T1000 (cell line): ENCODE measurements at regions not wholly inside any gene's neighbourhood (a gene's known extent, or its start where the extent isn't known, plus 50 kb on each side); places are given as distances from the start of the nearest gene placed in this dataset.

Source experiments
- DNase-seq: peaks from one replicate; lab custom pipeline; 2025; ENCODE audit warnings: mixed read lengths; lab: John Stamatoyannopoulos, UW

DNA sequence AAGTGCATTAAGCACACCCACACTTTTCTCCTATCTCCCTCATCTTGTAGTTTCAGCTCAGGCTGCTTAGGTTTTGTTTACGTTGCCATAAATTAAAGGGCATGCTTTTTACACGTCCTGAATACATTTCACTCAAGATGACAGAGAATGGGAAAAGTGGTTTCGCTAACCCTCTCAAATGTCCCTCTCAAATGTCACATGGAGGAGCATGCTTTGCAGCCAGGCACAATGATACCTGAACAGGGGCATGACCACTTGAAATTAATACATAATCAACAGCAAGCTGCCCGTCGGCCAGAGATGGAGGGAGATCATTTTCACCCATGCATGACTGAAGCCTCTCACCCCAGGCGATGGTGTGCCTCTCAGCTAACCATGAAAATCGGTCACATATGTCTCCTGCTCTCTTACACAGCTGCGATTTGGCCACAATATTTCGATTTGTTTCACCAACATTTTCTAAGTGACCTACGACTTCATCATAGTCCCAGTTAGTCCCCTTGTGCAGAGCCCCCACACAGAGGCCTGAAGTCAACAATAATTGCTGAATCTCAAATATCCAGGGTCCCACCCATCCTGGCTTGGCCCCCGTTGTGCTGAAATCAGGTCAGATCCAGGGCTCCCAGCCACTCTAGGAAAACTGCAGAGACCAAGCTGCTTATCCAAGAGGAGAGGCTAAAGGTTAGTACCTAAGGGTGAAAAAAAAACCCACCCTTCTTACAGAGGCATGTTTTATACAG, 373.9 kb upstream of the NFE2L3 start:
- no peak for DNase-seq

DNA sequence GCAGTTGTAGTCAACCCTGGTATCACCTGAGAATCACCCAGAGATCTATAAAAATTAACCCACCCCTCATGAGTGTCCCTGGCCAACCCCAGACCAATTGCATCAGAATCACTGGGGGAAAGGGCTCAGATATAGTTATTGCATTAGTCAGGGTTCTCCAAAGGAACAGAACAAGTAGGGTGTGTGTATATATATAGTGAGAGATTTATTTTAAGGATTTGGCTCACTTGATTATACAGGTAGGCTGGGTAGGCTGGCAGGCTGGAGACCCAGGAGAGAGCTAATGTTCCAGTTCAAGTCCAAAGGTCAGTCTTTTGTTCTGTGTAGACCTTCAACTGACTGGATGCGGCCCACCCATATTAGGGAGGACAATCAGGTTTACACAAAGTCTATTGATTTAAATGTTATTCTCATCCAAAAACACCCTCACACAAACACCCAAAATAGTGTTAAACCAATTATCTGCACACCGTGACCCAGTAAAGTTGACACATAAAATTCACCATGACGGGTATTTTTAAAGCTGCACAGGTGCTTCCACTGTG, 372.9 kb upstream of the NFE2L3 start:
- DNase-seq: no peak

DNA sequence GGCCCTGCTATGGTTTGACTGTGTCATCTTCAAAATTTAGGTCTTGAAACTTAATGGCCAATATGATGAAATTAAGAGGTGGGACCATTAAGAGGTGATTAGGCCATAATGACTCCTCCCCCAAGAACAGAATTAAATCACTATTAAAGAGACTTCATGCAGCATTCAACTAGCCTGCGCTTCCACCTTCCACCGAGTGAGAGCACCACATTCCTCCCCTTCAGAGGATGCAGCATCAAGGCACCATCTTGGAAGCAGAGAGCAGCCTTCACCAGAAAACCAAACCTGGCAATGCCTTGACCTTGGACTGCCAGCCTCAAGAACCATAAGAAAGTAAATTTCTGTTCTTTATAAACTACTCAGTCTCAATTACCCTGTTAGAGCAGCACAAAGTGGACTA, 371.1 kb upstream of the NFE2L3 start:
- DNase-seq: no peak

DNA sequence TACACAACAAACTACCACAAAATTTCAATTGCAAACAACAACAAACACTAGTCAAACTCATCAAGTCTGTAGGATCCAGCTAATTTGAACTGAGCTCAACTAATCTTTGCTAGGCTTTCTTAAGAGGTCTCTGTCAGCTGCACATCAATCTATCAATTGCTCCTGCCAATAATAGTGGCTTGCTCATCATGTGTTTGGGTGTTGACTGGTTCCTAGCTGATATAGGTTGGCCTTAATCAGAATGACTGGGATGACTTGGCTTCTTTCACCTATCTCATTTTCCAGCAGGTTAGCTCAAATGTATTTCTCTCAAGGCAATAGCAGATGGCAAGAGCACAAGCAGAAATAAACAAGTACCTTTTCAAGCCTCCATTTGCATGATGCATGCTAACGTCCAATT, 370.3 kb upstream of the NFE2L3 start:
- no peak for DNase-seq

DNA sequence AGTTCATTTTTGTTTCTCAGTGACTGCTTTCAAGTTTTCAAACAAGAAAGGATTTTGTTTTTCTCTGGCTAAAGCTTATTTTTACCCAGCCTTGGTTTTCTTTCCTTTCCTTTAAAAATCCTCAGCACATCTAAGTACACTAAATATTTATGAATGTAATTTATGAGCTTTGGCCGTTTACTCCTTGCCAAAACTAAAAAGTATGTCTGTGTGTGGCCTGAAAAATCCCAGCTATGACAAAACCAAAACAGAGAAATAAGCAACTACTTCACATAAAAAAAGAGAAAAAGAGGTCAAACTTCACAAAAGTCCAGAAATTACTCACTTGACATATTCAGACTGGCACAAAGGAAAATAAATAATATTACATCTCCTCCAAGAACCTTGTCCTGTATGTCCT, 365.1 kb upstream of the NFE2L3 start:
- no peak for DNase-seq

DNA sequence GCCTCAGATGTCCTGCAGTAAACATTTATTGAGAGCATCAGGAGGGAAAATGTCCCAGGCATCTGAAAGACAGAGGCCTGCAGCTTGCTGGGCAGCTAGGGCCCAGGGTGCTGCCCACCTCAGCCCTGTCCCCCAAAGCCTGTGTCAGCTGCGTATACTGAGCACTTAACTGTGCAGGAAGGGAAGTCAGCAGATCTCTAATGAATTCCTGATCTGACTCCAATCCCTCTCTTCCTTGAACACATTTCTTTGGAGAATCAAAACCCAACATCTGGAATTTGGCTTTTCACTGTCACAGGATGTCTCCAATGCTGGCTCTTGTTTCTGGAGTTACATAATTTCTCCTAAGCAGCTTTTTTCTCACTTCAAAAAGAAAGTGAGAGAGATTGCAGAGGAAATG, 364.7 kb upstream of the NFE2L3 start:
- DNase-seq: no peak

DNA sequence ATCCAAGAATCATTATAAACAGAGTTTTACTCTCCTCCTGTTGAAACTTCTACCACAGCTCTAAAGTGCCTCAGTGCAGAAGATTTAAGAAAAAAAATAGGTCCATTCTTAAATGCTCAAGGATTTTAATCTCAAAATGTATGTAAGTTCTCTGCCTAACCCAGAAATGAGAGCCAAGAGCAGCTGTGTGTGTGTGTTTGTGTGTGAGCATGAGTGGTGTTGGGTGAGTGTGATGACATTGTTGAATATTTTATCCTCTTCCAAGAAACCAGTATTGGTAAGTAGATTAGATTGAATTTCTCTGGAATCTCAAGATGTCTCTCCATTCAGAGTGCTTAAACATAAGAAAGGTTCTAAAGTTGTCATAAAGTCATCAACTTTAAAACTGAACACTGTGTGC, 363.6 kb upstream of the NFE2L3 start:
- no peak for DNase-seq

DNA sequence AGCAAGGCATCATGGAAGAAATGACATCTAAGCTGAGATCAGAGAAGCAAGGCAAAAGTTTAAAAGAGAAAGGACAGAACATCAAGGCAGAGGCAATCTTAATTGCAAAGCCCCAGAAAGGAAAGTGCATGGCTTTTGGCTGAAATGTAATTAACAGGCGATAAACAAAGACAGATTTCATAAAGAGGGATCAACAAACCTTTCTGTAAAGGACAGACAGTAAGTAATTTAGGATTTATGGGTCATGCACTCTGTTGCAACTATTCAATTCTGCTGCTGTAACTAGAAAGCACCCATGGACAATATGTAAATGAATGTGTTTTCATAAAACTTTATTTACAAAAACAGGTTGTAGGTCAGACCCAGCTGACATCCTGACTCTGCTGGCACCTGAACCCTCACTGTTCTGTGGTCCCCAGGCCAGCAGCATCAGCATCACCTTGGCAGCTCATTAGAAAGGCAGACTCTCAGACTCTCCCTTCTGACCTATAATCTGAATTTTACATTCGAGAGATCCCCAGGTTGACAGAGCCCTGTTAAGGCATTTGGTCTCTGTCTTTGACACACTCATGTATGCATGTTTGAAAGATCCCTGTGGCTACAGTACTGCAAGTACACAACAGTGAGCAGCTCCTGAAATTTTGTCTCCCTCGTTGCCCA, 362.9 kb upstream of the NFE2L3 start:
- DNase-seq: no peak

DNA sequence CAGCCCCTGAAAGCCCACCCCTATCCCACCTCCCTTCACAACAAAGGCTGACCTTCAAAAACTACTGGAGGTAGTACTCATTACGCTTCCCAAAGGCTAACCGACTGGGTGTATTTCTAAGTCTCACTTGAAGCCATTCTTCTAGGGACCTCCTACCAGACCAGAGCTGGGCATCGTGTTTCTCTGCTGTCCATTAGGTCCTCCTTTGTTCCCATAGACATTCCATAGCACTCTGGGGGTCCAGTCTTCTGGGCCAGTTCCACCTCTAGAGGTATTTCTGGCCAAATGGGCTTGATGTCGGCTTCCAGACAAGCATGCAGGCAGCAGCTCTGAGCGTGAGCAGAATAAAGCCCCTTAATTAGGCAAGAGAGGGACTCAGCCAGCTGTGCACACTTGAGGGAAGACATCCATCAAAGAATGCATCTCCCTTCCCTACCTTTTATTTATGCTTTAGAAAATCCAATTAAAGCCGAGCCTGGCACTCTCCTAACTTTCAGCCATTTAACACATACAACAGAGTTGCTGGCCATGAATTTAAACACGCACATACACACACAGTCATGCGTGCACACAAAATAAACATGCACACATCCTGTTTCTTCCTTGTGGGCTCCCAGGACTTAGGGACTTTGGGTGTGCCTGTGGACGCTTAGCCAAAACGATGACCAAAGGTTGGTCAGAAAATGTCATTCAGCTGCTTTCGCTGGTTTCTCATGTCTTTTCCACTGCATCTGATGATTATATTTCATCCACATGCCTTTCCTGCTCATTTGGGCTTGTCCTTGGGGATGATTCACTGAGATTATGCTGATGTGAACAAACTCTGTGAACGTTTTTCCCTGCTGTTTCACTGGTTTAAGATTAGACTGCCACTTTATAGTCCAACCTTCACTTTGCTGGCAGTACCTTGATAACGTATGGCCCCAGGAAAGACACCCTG, 362.0 kb upstream of the NFE2L3 start:
- DNase-seq: no peak

DNA sequence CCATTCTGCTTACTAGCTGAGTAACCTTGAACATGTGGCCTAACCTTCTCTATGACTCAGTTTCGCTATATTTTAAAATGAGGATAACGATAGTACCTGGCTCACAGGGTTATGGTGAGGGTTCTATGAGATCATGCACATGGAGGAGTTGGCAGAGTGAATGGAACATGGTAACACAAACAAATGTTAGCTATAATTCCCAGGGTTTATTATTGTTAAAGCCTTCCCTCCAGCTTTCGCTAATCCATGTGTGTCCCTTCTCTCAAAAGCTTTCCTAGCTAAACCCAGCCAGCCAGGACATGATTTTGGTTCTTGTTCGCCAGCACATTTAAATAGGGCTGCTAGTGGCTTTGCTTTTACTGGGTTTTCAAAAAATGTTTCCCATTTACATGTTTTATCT, 361.0 kb upstream of the NFE2L3 start:
- no peak for DNase-seq

DNA sequence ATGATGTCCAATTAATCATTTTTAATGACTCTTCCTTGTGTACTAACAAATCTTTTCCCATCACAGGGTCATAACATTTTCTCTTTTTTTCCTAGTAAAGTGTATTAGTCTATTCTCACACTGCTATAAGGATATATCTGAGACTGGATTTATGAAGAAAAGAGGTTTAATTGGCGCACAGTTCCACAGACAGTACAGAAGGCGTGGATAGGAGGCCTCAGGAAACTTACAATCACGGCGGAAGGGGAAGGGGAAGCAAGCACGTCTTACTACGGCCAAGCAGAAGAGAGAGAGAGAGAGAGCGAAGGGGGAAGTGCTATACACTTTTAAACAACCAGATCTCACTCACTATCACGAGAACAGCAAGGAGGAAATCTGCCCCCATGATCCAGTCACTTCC, 359.4 kb upstream of the NFE2L3 start:
- no peak for DNase-seq

DNA sequence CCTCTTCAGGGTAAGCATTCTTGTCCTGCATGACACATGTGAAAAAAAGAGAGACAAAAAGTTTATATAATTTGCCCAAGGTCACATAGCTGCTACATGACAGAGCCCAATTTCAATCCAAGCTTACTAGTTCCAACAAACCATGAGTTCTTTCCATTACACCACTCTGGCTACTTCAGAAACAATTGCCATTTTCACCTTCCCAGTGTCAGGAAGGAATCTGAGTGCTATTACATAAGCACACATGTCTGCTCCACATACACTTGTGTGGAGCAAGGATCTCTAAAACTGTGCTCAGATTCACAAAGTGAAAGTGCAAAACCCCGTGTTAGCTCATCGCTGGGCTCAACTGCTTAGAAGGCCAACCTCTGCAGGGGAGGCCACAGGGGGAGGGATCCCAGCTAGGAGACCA, 356.2 kb upstream of the NFE2L3 start:
- no peak for DNase-seq

DNA sequence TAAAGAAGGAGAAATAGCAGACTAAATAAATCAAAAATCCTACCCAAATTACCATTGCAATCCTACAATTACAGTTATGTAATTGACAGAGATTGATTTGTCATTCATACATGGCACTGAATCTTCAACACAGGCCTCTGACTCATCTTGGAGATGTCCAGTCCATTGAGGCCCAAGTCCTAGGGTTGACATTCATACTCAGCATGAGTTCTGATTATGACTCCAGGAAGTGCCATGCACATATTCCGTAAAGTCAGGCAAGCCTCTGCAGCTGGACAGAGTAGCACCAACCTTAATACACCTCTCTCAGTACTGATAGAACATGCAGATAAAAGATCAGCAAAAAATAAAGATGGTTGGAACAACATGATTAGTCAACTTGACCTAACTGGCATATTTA, 353.7 kb upstream of the NFE2L3 start:
- no peak for DNase-seq

DNA sequence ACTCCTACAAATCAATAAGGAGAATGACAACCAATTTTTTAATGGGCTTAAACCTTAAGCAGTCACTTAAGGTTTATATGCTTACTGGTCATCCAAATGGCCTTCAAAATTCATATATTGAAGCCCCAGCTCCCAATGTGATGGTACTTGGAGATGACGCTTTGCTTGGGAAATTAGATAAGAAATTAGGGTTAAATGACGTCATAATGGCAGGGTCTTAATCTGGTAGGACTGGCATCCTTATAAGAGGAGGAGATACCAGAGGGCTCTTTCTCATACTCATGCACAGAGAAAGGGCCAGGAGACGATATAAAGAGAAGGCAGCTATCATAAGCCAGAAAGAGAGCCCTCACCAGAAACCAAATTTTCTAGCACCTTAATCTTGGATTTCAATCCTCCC, 350.8 kb upstream of the NFE2L3 start:
- no peak for DNase-seq

DNA sequence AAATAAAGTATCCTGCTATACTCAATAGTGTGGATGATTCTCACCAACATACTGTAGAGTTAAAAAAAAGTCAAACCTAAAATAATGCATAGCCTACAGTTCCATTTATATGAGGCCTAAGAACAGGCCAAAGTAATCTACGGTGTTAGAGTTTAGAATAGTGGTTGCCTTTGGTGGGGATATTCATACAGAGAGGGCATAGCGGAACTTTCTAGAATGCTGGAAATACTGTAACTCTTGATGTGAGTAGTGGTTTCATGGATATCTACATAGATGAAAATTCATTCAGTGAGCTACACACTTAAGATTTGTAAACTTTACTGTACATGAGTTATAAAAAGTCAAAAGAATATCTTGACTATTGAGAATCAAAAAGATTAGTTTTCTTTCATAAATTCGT, 349.9 kb upstream of the NFE2L3 start:
- DNase-seq: no peak

DNA sequence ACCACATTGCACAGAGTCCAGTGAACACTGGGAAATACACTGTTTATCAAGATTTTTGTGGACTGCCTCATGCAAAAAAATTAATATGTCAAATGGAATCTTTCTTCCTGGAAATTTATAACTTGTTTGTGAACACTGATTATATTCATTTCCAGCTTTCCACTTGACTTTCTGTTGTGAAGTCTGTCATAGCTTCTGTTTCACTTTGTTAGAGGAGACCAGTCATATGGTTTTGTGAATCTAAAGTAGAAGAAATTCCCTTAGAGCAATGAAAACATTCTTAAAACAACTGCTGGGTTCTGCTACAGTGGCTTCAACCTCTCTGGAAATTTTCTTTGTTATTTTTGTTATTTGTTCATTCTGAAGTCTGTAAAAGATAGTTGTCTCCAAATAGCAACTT, 349.5 kb upstream of the NFE2L3 start:
- no peak for DNase-seq

DNA sequence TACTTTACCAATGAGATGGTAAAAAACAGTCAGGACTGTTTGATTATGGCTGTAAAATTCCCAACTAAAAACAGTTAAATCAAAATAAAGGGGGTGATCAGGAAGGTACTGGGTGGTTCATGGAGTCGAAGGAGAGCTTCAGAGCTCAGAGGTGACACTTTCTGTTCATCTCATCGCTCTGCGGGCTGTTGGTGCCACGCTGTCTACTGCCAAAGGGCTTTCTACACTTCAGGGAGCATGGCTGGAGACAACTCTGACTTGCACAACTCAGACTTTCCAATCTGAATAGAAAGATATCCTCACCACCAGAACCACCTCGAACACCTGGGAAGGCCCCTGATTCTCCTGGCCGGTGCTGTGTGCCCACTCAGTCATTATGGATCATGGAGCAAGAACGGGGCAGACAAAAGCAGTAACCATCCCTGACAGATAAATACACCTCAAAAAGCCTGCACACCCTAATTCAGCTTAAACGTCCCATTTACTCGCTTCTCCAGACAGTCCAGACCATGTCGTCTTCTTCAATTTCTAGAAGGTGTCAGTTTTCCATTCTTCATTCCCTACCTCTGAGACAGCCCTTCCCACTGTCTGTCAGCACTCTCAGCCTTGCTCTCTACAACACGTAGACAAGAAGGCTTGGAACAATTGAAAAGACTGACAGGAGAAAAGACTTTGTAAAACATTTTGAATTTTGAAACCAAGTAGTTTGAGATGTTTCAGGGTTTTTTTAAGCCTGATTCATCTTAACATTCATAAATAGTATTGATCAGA, 348.7 kb upstream of the NFE2L3 start:
- no peak for DNase-seq

DNA sequence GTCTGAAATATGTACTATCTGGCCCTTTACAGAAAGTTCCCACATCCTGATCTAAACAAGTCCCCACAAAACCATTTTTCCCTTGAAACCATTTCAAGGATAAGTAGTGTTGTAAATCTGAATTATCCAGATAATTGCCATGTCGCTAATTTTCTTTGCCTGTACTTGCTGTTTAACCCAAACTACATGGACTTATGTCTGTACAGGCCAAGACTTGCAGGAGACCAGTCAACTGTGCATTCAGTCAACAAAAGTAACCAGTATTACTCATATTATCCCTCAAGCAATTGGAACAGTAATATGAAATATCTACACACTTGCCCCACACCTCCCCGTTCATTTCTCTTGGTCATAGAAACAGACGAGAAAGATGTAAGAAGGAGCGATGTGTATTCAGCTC, 347.8 kb upstream of the NFE2L3 start:
- no peak for DNase-seq

DNA sequence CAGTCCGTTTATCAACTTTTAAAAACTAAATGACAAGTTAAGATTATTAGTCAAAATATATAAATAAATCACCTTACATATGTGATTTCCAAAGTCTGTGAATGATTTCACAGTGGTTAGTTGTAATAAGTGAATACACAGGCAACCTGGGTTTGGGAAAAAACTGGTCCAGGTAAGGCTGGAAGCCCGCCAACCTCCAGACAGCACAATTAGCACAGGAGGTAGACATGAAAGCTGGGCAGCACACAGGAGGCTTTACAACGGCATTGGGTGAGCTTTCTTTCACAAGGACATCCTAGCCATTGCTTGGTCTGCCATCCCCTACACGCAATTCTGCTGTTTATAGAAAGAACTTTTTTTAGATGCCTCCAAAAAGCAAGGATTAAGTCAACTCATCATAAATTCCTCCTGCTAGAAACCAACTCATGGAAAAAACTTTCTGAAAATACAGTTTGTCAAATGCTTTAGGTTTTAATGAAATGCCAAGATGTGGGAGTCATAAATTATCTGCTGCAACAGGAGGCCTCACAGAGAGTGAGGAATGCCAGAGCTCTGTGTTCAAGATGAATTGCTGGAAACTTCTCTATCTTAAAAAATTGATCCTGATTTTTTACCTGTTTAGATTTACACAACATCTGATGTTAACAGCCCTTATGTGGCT, 346.8 kb upstream of the NFE2L3 start:
- DNase-seq: no peak

DNA sequence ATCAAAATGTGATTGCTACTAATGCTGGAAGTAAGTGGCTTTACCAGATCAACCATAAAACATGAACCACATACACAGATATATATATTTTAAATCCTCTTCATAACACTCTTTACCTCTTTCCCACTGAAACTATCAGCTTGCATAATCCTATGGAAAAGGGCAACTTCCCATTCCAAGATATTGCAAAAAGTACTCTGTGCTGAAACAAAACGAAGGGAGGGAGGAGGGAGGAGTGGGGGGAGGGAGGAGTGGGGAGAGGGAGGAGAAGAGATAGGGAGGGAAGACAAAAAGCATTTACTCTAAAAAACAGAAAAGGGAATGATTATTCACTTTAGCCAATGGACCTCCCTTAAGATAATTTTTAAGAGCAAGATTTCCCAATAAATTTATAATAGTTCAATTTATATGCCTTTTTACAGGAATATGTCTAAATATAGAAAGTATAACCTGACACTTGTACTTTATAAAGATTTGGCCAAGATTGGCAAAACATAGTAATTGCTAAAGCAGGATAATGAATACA, 344.8 kb upstream of the NFE2L3 start:
- DNase-seq: no peak

DNA sequence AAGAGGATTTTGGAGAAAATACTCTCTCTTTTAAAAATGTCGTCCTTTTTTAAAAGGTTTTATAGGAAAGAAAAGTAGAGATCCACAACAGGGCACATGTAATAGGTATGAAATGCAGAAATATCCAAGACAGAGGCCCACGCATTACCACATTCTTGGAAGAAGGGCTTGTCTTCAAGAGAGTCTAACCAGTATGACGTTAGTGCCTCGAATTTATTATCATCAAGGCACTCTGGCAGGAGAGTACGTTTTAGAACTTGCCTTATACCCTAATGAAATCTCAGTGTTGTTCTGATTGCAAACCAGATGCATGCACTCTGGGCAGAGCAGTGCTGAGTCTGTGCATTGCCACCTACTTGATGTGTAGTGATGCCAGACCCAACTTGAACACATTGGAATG, 342.6 kb upstream of the NFE2L3 start:
- no peak for DNase-seq
